ENCODE measurements at regions not wholly inside any gene's neighbourhood (a gene's known extent, or its start where the extent isn't known, plus 50 kb on each side); places are given as distances from the start of the nearest gene placed in this dataset.

DNA sequence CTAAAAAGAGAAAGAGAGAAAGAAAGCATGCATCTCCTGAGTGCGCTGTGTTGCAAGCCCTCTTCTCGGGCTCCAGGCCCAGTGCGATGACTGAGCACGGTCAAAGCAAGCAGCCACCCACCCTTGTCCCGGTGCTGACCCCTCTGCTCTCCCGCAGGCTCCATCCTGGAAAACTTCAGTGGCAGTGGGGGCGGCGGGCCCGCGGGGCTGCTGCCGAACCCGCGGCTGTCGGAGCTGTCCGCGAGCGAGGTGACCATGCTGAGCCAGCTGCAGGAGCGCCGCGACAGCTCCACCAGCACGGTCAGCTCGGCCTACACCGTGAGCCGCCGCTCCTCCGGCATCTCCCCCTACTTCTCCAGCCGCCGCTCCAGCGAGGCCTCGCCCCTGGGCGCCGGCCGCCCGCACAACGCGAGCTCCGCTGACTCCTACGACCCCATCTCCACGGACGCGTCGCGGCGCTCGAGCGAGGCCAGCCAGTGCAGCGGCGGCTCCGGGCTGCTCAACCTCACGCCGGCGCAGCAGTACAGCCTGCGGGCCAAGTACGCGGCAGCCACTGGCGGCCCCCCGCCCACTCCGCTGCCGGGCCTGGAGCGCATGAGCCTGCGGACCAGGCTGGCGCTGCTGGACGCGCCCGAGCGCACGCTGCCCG lies 252.5 kb downstream of the GLI2 start:
- FAIRE-seq: no peak

DNA sequence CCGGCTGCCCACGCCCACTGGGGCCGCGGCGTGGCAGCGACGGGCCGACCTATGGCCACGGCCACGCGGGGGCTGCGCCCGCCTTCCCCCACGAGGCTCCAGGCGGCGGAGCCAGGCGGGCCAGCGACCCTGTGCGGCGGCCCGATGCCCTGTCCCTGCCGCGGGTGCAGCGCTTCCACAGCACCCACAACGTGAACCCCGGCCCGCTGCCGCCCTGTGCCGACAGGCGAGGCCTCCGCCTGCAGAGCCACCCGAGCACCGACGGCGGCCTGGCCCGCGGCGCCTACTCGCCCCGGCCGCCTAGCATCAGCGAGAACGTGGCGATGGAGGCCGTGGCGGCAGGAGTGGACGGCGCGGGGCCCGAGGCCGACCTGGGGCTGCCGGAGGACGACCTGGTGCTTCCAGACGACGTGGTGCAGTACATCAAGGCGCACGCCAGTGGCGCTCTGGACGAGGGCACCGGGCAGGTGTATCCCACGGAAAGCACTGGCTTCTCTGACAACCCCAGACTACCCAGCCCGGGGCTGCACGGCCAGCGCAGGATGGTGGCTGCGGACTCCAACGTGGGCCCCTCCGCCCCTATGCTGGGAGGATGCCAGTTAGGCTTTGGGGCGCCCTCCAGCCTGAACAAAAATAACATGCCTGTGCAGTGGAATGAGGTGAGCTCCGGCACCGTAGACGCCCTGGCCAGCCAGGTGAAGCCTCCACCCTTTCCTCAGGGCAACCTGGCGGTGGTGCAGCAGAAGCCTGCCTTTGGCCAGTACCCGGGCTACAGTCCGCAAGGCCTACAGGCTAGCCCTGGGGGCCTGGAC lies 253.2 kb downstream of the GLI2 start:
- DNase-seq (ENCODE audit: low read depth) (no peak), FAIRE-seq (no peak)
- Histone ChIP-seq H3K79me2 (ENCODE audit: insufficient read depth, low read length) (no peaks in the 10 kb centered on the region), H3K9me3 (ENCODE audit: insufficient read depth, low read depth, low read length) (no peaks in the 10 kb centered on the region), H3K27ac (ENCODE audit: low read depth, low read length) (no peak overlapping the region), H2AFZ (ENCODE audit: low read depth, low read length) (no peak overlapping the region), H3K4me2 (ENCODE audit: low read length) (no peak overlapping the region), H4K20me1 (ENCODE audit: insufficient read depth, low read length) (peaks cover 17% of the 10 kb centered on the region), H3K4me1 (ENCODE audit: insufficient read depth, low read length) (no peaks in the 10 kb centered on the region), H3K4me3 (ENCODE audit: insufficient read depth, low read depth, low read length) (no peak overlapping the region), H3K9ac (ENCODE audit: low read length) (no peak overlapping the region), H3K36me3 (ENCODE audit: insufficient read depth, low read length) (peaks cover 19% of the 10 kb centered on the region), H3K27me3 (ENCODE audit: insufficient read depth, low read length) (no peaks in the 10 kb centered on the region)
- Mint-ChIP-seq H3K36me3 (ENCODE audit: low read depth, unreplicated experiment) (peaks cover 27% of the 10 kb centered on the region), H3K4me3 (ENCODE audit: unreplicated experiment) (no peak overlapping the region), H3K9me3 (ENCODE audit: unreplicated experiment) (peaks cover 2% of the 10 kb centered on the region), H3K27me3 (ENCODE audit: low read depth, unreplicated experiment) (no peaks in the 10 kb centered on the region), H3K27ac (ENCODE audit: unreplicated experiment) (no peak overlapping the region), H3K4me1 (ENCODE audit: low read depth, unreplicated experiment) (peaks cover 4% of the 10 kb centered on the region)
- TF ChIP-seq EZH2 (IDR thresholded peaks at IDR 0.05; ENCODE audit: insufficient read depth, low read length): no peak
- TF ChIP-seq, protein P1, sequence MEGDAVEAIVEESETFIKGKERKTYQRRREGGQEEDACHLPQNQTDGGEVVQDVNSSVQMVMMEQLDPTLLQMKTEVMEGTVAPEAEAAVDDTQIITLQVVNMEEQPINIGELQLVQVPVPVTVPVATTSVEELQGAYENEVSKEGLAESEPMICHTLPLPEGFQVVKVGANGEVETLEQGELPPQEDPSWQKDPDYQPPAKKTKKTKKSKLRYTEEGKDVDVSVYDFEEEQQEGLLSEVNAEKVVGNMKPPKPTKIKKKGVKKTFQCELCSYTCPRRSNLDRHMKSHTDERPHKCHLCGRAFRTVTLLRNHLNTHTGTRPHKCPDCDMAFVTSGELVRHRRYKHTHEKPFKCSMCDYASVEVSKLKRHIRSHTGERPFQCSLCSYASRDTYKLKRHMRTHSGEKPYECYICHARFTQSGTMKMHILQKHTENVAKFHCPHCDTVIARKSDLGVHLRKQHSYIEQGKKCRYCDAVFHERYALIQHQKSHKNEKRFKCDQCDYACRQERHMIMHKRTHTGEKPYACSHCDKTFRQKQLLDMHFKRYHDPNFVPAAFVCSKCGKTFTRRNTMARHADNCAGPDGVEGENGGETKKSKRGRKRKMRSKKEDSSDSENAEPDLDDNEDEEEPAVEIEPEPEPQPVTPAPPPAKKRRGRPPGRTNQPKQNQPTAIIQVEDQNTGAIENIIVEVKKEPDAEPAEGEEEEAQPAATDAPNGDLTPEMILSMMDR (IDR thresholded peaks at IDR 0.05; ENCODE audit: insufficient read depth, low read depth, low read length): no peak

More for the DNA sequence above, 252.5 kb downstream of the GLI2 start:
- no peak overlapping the region for H3K4me2 ChIP-seq (ENCODE audit: low read length)
- no peak overlapping the region for H3K27ac Mint-ChIP-seq (ENCODE audit: unreplicated experiment)
- TF ChIP-seq, protein P1 (IDR thresholded peaks at IDR 0.05; ENCODE audit: insufficient read depth, low read depth, low read length): no peak
- no peak for TF ChIP-seq EZH2 (IDR thresholded peaks at IDR 0.05; ENCODE audit: insufficient read depth, low read length)
- no peak overlapping the region for H3K27ac ChIP-seq (ENCODE audit: low read depth, low read length)
- H3K27me3 ChIP-seq (ENCODE audit: insufficient read depth, low read length): no peaks in the 10 kb centered on the region
- H3K9ac ChIP-seq (ENCODE audit: low read length): no peak overlapping the region
- peaks cover 2% of the 10 kb centered on the region for H3K9me3 Mint-ChIP-seq (ENCODE audit: unreplicated experiment)
- no peak overlapping the region for H2AFZ ChIP-seq (ENCODE audit: low read depth, low read length)
- H3K4me3 ChIP-seq (ENCODE audit: insufficient read depth, low read depth, low read length): no peak overlapping the region
- no peaks in the 10 kb centered on the region for H3K79me2 ChIP-seq (ENCODE audit: insufficient read depth, low read length)
- no peaks in the 10 kb centered on the region for H3K4me1 ChIP-seq (ENCODE audit: insufficient read depth, low read length)
- no peaks in the 10 kb centered on the region for H3K4me1 Mint-ChIP-seq (ENCODE audit: low read depth, unreplicated experiment)
- peaks cover 19% of the 10 kb centered on the region for H3K36me3 ChIP-seq (ENCODE audit: insufficient read depth, low read length)
- DNase-seq (ENCODE audit: low read depth): no peak
- H4K20me1 ChIP-seq (ENCODE audit: insufficient read depth, low read length): peaks cover 12% of the 10 kb centered on the region
- H3K9me3 ChIP-seq (ENCODE audit: insufficient read depth, low read depth, low read length): no peaks in the 10 kb centered on the region
- H3K27me3 Mint-ChIP-seq (ENCODE audit: low read depth, unreplicated experiment): no peaks in the 10 kb centered on the region
- H3K36me3 Mint-ChIP-seq (ENCODE audit: low read depth, unreplicated experiment): peaks cover 31% of the 10 kb centered on the region
- H3K4me3 Mint-ChIP-seq (ENCODE audit: unreplicated experiment): no peak overlapping the region
